Body of pancreas (tissue), 4 donors: ENCODE measurements at regions not wholly inside any gene's neighbourhood (a gene's known extent, or its start where the extent isn't known, plus 50 kb on each side); places are given as distances from the start of the nearest gene placed in this dataset.

Source experiments
- ATAC-seq: fragments of 150-250 bp; one replicate; pipeline ENCODE4 v1.9.1; 2016
- DNase-seq, 4 donors: peaks; one replicate each; pipeline ENCODE4 v3.0.0-alpha.2; 2019
- H3K27ac ChIP-seq, 4 donors: fragments of 200-600 bp; sonication (generic); 1 replicate in 3 of 4; 2 replicates in 1 of 4; pipeline versions ENCODE4 v1.5.1 to v1.6.1; 2016 to 2019; ENCODE audit warnings: mild to moderate bottlenecking in 1 of 4, mixed read lengths in 1 of 4, moderate library complexity in 1 of 4
- H3K27me3 ChIP-seq, 2 donors: fragments of 200-600 bp; sonication (generic); one replicate each; pipeline ENCODE4 v1.6.0; 2016; ENCODE audit warnings: mild to moderate bottlenecking in 1 of 2
- H3K36me3 ChIP-seq, 2 donors: fragments of 200-600 bp; sonication (generic); replicated peaks in 1 of 2; 2 replicates each; pipeline ENCODE4 v1.5.1; 2016; ENCODE audit warnings: low read depth in 2 of 2; ENCODE audit not compliant: insufficient read depth in 1 of 2
- H3K4me1 ChIP-seq: fragments of 200-600 bp; sonication (generic); one replicate; pipeline ENCODE4 v1.6.0; 2016
- H3K4me3 ChIP-seq, 2 donors: fragments of 200-600 bp; sonication (generic); 1 replicate in 1 of 2; 2 replicates in 1 of 2; pipeline ENCODE4 v1.5.1; 2016 to 2019
- H3K9me3 ChIP-seq, 3 donors: fragments of 200-600 bp; sonication (generic); 1 replicate in 2 of 3; 2 replicates in 1 of 3; pipeline ENCODE4 v1.5.1; 2016
- POLR2A ChIP-seq, 3 donors: fragments of 450-650 bp; IDR thresholded peaks; one replicate each; pipeline ENCODE4 v1.6.1; 2016; ENCODE audit warnings: antibody characterized with exemption in 3 of 3, mild to moderate bottlenecking in 2 of 3
- WGBS, 2 donors: methylation state at CpG; one replicate each; pipeline ENCODE4 v1.1.5; 2017; 5-methylcytosine and 5-hydroxymethylcytosine counted together
- intact Hi-C: fragments of 100-400 bp; cut with DNase I; formaldehyde crosslinking; loops from one replicate; pipeline ENCODE4 v1.15.1; 2023
- TF ChIP-seq, protein P1 (sequence below), 7 experiments: fragments of 450-650 bp in 4 of 7; fragments of 200-600 bp in 3 of 7; sonication (generic) in 3 of 7; IDR thresholded peaks; one replicate each; pipeline ENCODE4 v1.5.1; 2016 to 2019; ENCODE audit warnings: antibody characterized with exemption in 7 of 7

DNA sequence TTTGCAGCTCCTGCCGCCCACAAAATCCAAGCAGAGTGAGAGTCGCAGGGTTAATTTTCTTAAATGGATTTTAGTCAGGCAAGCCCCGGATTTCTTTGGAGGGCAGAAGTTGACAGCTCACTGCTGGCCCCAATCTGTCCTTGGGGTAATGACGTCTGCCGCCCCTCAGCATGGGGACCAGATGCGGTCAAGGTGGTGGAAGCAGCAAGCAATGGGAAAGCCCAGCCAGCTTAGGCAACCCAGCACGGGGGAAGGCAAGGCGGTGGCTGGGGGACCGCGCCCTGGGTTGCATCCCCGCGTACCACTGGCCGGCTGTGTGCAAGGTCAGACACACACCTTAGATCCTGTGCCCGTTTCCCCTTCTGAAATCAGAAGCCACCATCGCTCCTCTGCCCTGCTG is 321.7 kb downstream of the C16orf95 start:
- no peaks in the 10 kb centered on the region for H3K4me1 ChIP-seq
- DNase-seq (no peak), ATAC-seq (no peak)
- no peaks in the 10 kb centered on the region for H3K36me3 ChIP-seq
- H3K4me3 ChIP-seq, result no peak overlapping the region
- H3K27me3 ChIP-seq, result no peaks in the 10 kb centered on the region
- 46 to 68% methylated on average over 6 to 15 of the region's 15 CpGs for WGBS, 2 donors
- H3K9me3 ChIP-seq, result no peaks in the 10 kb centered on the region
- intact Hi-C loops, result no loop called here
- no peak overlapping the region for H3K27ac ChIP-seq
- TF ChIP-seq, protein P1, sequence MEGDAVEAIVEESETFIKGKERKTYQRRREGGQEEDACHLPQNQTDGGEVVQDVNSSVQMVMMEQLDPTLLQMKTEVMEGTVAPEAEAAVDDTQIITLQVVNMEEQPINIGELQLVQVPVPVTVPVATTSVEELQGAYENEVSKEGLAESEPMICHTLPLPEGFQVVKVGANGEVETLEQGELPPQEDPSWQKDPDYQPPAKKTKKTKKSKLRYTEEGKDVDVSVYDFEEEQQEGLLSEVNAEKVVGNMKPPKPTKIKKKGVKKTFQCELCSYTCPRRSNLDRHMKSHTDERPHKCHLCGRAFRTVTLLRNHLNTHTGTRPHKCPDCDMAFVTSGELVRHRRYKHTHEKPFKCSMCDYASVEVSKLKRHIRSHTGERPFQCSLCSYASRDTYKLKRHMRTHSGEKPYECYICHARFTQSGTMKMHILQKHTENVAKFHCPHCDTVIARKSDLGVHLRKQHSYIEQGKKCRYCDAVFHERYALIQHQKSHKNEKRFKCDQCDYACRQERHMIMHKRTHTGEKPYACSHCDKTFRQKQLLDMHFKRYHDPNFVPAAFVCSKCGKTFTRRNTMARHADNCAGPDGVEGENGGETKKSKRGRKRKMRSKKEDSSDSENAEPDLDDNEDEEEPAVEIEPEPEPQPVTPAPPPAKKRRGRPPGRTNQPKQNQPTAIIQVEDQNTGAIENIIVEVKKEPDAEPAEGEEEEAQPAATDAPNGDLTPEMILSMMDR (IDR thresholded peaks at IDR 0.05), result no peak
- TF ChIP-seq POLR2A (IDR thresholded peaks at IDR 0.05), result no peak

DNA sequence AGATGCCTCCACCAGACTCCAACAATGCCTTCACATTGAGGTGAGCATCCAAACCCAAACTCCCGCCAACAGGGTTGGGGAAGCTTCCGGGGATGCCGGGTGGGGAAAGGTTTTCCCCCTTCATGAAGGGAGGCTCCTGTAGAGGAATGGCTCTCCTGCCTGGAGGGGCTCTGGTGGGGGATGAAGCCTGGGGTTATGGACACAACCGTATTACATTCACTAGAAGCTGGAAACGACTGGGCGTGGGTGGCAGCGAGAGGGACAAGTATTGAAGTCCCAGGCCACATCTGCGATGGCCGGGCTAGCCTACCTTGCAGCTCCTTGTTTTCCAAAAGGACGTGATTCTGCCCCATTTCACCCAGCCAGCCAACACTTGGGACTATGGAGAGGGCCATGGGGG is 321.1 kb downstream of the C16orf95 start:
- DNase-seq (no peak), ATAC-seq (no peak)
- Histone ChIP-seq H3K36me3 (no peaks in the 10 kb centered on the region), H3K9me3 (no peaks in the 10 kb centered on the region), H3K27ac (no peak overlapping the region), H3K27me3 (no peaks in the 10 kb centered on the region), H3K4me1 (no peaks in the 10 kb centered on the region), H3K4me3 (no peak overlapping the region)
- intact Hi-C loops, result no loop called here
- WGBS, 2 donors, result 81 to 87% methylated on average over 10 of the region's 10 CpGs
- no peak for TF ChIP-seq POLR2A (IDR thresholded peaks at IDR 0.05)
- TF ChIP-seq, protein P1 (IDR thresholded peaks at IDR 0.05), result no peak

DNA sequence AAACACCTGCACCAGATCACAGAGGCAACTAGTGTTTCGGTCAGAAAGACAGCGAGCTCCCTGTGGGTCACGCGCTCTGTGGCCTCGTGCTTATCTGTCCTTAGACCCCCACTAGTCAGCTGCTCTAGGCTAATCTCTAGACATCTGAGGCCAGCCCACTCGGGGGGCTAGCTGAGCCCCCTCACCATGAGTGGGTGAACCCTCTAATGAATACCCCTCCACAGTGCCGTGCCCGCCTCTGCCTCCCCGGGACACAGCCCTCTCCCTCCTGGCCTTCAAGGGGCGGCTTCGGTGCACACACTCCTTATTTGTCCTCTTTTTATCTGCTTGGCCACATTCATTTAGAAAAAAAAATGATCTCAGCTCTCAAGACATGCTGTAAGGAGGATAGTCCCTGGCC is 320.1 kb downstream of the C16orf95 start:
- 53 to 60% methylated on average over 10 to 11 of the region's 11 CpGs for WGBS, 2 donors
- intact Hi-C loops, result no loop called here
- H3K9me3 ChIP-seq, result no peaks in the 10 kb centered on the region

DNA sequence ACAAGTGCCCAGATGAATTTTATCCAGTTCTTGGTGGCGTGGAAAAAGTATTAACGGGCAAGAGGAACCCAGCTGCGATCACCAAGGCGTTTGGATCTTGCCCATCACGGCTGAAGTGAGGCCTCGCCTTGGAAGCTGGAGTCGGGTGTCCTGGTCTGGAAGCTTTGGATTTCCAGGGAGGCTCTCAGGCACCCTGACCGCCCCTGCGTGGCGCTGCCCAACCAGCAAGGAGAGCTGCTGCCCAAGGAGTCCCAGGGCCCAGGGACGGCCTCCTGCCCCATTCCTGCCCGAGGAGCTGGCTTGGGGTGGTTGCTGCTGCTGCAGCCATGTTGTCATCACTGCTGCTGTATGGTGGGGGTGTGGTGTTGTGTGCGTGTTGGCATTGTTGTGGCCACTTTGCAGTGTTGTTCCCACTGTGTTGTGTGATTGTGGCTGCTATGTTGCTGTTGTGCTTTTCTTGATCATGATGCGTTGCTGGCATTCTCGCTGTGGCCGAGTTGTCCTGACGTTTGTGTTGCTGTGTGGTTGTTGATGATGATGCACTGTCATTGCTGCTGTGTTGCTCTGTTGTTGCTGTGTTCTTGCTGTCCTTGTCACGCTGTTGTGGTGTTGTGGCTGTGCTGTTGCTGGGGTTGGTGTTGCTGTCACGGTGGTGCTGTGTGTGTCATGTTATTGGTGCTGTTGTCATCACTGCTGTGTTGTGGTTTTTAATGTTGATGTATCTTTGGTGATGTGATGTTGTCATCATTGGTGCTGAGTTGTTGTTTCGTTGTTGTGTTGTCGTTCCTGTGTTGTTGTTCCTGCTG is 318.8 kb downstream of the C16orf95 start:
- DNase-seq (no peak), ATAC-seq (no peak)
- H3K4me3 ChIP-seq, result no peak overlapping the region
- no peaks in the 10 kb centered on the region for H3K36me3 ChIP-seq
- H3K9me3 ChIP-seq, result no peaks in the 10 kb centered on the region
- intact Hi-C loops, result no loop called here
- WGBS, 2 donors, result 77 to 80% methylated on average over 20 to 21 of the region's 21 CpGs
- H3K27ac ChIP-seq, result no peak overlapping the region
- H3K4me1 ChIP-seq, result no peaks in the 10 kb centered on the region
- TF ChIP-seq, protein P1 (IDR thresholded peaks at IDR 0.05), result no peak
- TF ChIP-seq POLR2A (IDR thresholded peaks at IDR 0.05), result no peak
- no peaks in the 10 kb centered on the region for H3K27me3 ChIP-seq

More for the DNA sequence above, 320.1 kb downstream of the C16orf95 start:
- TF ChIP-seq, protein P1 (IDR thresholded peaks at IDR 0.05), result no peak
- no peak for TF ChIP-seq POLR2A (IDR thresholded peaks at IDR 0.05)
- no peaks in the 10 kb centered on the region for H3K4me1 ChIP-seq
- H3K27me3 ChIP-seq, result no peaks in the 10 kb centered on the region
- no peak for ATAC-seq
- H3K4me3 ChIP-seq, result no peak overlapping the region
- DNase-seq, result no peak
- H3K36me3 ChIP-seq, result no peaks in the 10 kb centered on the region
- H3K27ac ChIP-seq, result no peak overlapping the region

DNA sequence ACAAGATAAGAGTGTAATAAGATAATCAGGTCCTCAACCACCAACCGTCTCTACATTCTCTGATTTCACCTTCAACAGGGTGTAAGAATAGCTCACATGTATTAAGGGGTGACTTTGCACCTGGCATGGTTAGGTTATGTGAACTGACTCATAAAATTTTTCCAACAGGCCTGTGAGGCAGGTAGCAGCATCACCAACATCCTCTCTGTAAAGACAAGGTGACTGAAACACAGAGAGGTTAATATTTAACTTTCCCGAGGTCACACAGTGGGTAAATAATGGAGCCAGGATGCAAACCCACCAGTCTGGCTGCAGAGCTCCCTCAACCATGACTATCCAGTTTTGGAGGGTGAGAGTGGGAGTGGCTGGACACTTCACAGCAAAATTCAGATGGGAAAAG is 317.2 kb downstream of the C16orf95 start:
- no peak overlapping the region for H3K27ac ChIP-seq
- H3K4me3 ChIP-seq, result no peak overlapping the region
- TF ChIP-seq, protein P1 (IDR thresholded peaks at IDR 0.05), result no peak
- no peak for TF ChIP-seq POLR2A (IDR thresholded peaks at IDR 0.05)
- WGBS, 2 donors, result 20 to 27% methylated on average over 2 of the region's 2 CpGs
- no peaks in the 10 kb centered on the region for H3K27me3 ChIP-seq
- DNase-seq (no peak), ATAC-seq (no peak)
- intact Hi-C loops, result no loop called here
- H3K4me1 ChIP-seq, result no peaks in the 10 kb centered on the region
- no peaks in the 10 kb centered on the region for H3K9me3 ChIP-seq
- H3K36me3 ChIP-seq, result no peaks in the 10 kb centered on the region
